HG03439 (cell line): ENCODE measurements at regions not wholly inside any gene's neighbourhood (a gene's known extent, or its start where the extent isn't known, plus 50 kb on each side); places are given as distances from the start of the nearest gene placed in this dataset.
"Not testable (repeated sequence)": the region's sequence is repeated elsewhere in the genome, so short reads cannot be mapped to it uniquely, and the experiment has no call there.

Experiments used
- ATAC-seq: cut with Tn5 transposase; IDR thresholded peaks from one replicate; pipeline ENCODE4 v1.9.1; 2021; ENCODE audit warnings: mild to moderate bottlenecking, moderate library complexity; ENCODE audit not compliant: unreplicated experiment

DNA sequence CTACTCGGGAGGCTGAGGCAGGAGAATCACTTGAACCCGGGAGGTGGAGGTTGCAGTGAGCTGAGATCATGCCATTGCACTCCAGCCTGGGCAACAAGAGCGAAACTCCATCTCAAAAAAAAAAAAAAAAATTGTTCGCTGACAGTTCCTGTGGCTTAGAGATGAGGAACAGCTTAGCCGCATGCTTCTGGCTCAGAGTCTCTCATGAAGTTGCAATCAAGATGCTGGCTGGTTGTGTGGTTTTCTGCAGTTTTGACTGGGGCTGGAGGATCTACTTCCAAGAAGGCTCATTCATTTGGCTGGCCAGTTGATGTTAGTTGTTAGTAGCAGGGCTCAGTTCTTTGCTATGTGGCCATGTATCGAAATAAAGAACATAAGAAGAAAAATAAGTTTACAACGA lies 69.9 kb upstream of the TBC1D5 start:
- ATAC-seq: not testable (repeated sequence)

DNA sequence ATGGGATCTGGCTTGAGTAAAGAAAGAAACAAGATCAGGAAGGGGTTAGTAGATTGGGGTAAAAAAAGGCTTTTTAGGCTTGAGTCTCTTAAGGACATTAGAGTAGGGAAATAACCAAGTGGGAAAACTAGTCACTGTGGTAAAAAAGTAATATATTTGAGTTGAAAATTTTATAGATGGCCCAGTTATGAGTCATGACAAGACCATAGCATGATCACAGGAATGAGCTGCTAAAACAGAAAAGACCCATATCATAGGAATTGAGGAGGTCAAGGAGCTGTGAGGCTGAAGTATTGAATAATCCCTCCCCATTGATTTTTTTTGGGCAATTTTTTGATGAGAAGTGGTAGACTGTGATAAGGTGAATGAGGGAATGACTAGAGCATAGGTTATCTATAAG lies 69.2 kb upstream of the TBC1D5 start:
- no peak for ATAC-seq

DNA sequence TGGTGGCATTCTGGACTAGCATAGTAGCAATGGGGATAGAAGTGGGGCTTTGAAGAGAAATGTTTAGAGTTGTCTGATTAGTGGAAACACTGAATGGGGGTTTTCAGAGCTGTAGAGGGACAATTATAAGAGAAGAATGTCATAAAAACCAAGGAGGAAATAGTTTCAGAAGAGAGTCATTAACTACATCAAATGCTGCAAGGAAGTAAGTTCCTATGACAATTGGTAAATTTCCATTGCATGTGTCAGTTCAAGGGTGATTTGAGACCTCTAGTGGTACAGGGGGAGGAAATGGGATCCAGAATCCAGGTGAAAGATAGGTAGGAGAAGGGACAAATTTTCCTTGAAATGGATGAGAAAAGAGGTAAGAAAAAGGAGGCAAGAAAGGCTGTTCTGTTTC lies 68.3 kb upstream of the TBC1D5 start:
- no peak for ATAC-seq

DNA sequence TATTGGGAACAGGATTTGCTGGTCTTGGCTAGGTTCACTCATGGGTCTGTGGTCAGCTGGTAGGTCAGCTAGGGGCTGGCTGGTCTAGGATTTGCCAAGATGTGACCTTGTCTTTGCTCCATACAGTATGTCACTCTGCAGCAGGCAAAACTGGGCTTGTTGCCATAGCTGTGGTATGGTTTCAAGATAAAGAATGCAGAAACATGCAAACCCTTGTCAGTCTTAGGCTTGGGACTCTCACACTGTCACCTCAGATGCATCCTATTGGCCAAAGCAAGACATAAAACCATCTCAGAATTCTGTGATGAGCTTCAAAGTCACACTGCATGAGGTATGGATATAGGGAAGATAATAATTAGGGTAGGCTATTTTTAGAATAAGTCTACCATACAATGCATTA lies 66.6 kb upstream of the TBC1D5 start:
- ATAC-seq: no peak

DNA sequence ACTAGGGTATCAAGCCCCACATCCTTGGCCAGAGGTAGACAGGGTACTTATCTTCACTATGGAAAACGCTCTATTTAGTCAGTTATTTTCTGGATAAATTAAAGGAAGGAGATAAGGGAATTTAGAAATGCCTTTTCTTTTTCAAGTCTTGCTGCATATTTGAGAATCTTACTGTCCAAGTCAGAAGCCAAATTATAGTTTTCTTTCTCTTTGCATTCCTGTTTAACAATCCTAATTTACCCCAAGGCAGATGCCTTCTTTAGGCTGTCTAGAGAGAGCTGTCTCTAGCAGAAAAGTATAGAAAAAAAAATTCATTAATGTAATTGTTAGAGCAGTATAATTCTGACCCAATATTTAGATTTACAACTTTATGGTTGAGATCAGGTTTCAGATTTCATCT lies 64.4 kb upstream of the TBC1D5 start:
- ATAC-seq: no peak

DNA sequence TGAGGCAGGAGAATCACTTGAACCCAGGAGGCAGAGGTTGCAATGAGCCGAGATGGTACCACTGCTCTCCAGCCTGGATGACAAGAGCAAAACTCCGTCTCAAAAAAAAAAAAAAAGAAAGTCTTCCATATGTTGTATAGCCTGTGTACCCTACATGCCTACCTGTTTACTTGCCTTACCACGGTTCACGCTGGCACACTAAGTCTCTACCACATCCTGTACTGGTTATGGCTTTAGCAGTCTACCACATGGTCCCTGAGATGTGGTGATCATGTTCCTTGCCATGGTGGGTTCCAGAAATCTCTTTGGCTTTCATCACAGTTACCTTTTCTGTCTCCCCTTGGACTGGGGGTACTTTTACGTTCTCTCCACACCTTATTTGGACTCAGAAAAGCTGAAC lies 63.8 kb upstream of the TBC1D5 start:
- ATAC-seq: no peak

DNA sequence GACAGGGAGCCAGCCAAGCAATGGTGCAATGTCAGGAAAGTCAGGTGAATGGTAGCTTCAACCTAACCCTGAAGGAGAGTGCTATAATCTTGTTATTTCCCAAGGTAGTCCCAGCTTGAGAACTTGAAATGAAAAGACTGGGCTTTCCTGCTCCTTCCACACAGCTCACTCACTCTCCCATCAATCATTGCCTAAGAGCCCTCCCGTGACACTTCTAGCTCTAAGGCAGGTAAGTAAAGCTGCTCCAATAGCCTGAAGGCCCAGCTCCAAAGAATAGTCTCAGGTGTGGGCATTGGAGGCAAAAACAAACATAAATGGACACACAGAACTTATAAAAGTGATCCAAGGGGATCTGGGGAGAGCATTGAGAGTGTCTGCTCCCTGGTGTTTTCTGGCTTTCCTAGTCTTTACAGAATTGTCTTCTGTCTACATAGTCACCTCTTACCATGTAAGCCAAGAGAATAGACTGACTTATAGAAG lies 63.1 kb upstream of the TBC1D5 start:
- no peak for ATAC-seq

DNA sequence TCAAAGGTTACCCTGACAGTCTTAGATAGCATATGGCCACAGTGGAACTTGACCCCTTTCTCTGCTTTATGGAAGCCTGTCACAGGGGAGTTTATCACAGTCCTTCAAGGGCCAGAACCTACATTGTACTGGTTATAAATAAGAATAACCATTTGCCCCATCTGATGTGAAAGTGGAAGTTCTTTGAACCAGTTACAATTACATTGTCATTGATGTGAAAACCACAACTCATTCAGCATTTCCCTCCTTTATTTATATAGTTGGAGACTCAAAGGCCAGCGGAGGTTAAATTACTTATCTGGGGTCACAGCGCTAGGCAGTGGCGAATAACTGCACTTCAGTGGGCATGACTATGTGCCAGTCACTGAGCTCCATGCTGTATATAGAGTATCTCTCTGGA lies 60.5 kb upstream of the TBC1D5 start:
- ATAC-seq: no peak

DNA sequence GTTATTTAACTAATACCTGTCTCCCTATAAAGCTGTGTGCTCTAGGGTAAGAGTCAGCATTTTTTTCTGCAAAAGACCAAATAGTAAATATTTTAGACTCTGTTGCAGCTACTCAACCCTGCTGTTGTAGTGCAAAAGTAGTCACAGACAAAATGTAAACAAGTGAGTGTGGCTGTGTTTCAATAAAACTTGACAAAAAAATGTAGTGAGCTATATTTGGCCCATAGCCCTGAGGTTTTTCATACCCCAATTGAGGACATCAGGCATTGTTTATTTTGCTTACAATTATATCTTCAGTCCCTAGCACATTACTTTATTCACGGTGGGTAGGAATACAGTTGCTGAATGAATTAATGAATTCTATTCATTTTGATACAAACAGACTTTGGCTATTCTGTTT lies 58.7 kb upstream of the TBC1D5 start:
- ATAC-seq: no peak

DNA sequence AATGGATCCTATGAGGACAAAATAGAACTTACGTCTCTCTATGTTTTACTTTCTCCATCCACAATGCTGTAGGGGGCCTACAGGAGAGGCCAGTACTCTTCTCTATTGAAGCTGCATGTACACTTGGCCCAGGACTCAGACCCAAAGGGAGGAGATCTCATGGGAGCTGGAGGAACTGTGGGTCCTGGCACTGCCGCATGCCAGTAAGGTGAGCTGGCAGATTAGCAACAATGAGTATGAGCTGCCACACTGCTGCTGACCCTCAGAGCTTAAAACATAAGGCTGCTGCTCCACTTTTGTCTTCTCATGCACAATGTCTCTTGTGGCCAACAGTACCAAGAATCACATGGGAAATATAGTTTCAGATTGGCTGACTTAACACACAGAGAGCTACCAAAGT lies 57.8 kb upstream of the TBC1D5 start:
- ATAC-seq: no peak

DNA sequence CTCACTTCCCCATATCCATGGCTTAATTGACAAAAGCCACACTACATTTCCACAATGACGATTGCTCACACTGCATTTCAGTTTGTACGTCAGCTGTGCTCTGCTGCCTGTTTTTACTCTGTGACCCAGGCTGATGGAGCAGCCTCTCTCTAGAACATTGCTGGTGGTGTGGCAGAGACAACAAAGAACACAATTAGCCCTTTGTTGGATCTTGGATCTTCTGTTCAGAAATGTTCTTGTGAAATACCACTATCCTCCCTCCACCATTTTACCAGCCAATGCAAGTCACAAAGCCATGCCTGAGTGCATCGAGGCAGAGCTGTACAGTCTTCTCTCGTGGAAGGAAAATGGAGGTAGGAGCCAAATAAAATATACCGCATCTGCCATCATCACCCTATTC lies 56.9 kb upstream of the TBC1D5 start:
- no peak for ATAC-seq

DNA sequence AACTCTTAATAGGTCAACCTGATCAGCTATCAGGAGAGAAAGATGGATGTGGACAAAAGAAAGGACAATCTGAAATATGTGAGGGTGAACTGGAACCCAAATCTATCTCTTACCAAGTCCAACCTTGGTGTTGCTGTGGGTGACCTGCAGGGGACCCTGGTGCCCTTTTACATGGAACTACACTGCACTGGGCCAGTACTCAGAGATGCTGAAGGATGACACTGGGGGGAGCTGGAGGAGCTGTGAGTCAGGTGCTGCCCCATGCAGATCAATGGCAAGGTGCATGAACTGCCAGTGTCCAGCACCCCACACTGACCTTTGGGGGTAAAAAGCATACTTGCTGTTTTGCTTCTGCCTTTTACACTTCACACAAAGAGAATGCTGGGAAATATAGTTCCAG lies 55.6 kb upstream of the TBC1D5 start:
- no peak for ATAC-seq

DNA sequence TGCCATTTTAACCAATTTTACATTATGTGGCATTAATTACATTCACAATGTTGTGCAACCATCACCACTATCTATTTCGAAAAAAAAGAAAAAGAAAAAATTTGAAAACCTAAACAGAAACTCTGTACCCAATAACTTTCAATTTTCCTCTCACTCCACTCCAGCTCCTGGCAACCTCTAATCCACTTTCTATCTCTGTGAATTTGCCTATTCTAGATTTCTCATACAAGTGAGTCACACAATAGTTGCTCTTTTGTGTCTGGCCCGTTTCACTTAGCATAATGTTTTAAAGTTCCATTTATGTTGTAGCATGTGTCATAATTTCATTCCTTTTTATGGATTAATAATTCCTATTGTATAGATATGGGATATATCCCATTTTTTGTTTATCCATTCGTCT lies 53.3 kb upstream of the TBC1D5 start:
- no peak for ATAC-seq

DNA sequence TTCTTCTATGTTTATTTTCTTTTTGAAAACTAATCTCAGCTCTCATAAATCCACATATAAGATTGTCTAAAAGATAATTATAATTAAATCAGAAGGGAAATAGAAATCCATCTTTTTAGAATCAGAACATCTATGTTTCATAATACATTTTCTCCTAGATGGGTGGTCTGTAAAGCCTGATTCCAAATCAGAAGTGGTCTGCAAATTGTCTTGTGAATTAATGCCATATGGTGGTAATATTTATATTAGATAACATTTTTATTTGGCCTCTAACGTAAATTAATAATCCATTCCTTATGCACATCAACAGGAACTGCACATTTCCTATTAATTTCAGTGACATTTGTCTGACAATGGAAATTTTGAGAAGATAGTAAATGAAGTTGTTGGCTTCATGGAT lies 52.8 kb upstream of the TBC1D5 start:
- no peak for ATAC-seq

DNA sequence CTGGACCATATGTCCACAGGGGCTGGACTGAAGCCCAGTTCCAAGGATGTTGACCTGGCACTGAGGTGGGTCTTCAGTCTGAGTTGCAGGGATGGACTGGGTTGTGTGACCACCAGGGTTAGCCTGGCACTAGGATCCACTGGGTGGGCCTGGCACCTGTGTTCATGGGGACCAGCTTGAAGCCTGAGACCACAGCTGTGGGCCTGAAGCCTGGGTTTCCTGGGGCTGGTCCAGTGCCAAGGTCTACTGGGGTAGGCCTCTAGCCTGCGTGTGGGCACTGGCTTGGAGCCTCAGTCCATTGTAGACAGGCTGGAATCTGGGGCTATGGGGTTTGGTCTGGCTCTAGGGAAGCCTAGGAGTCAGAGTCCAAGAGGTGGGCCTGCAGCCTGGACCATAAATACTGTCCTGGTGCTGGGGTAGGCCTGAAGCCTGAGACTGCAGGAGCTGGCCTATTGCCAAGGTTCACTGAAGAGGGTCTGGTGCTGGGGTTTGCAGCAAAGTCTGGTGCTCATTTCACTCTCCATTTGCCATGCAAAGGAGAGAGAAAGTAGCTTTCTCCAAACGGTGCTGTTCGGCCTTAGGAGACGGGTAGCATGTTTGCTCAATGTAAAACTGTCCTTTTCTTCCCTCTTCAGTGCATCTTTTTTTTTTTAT lies 51.2 kb upstream of the TBC1D5 start:
- ATAC-seq: no peak
